Mucosa of descending colon (tissue), 3 donors: ENCODE measurements at regions not wholly inside any gene's neighbourhood (a gene's known extent, or its start where the extent isn't known, plus 50 kb on each side); places are given as distances from the start of the nearest gene placed in this dataset.
"Not testable (repeated sequence)": the region's sequence is repeated elsewhere in the genome, so short reads cannot be mapped to it uniquely, and the experiment has no call there.

Experiments
- ATAC-seq: fragments of 200-7000 bp; cut with Tn5 transposase; one replicate; pipeline ENCODE4 v1.9.1; 2020; ENCODE audit warnings: mild to moderate bottlenecking, moderate library complexity
- DNase-seq, 3 donors: peaks; one replicate each; pipeline ENCODE4 v3.0.0-alpha.2; 2020
- H3K36me3 ChIP-seq: fragments of 200-600 bp; one replicate; pipeline ENCODE4 v1.8.0; 2021; ENCODE audit warnings: low read depth, mild to moderate bottlenecking
- H3K4me1 ChIP-seq: fragments of 200-600 bp; one replicate; pipeline ENCODE4 v1.8.0; 2021; ENCODE audit warnings: low read depth, mild to moderate bottlenecking
- H3K4me3 ChIP-seq: fragments of 200-600 bp; one replicate; pipeline ENCODE4 v1.8.0; 2021; ENCODE audit warnings: mild to moderate bottlenecking
- H3K9me3 ChIP-seq: fragments of 200-600 bp; one replicate; pipeline ENCODE4 v1.8.0; 2021; ENCODE audit warnings: mild to moderate bottlenecking
- CTCF ChIP-seq: fragments of 200-600 bp; IDR thresholded peaks from one replicate; pipeline ENCODE4 v1.8.0; 2022; ENCODE audit warnings: antibody characterized with exemption, mild to moderate bottlenecking
- intact Hi-C, 2 donors: fragments of 100-400 bp; cut with DNase I in 1 of 2; cut with micrococcal nuclease in 1 of 2; formaldehyde crosslinking; loops; one replicate each; pipeline versions ENCODE4 v1.11.0 to v1.11.1; 2022; cut with DNase I, micrococcal nuclease
- donor health status: DM: no; HTN: no; CAD: no; lungs with moderate emphysema.
- donor health status: DM: no; HTN: no; CAD: no.
- donor health status: DM: no; HTN: yes; CAD: no.

- Histone ChIP-seq H3K9me3 (peaks cover 3% of the 10 kb centered on the region), H3K4me1 (no peaks in the 10 kb centered on the region), H3K4me3 (no peak overlapping the region), H3K36me3 (no peaks in the 10 kb centered on the region)
- no peak for TF ChIP-seq CTCF
- DNase-seq (no peak), ATAC-seq (no peak)
- intact Hi-C loops = no loop called here
Observed at GRCh38 chr6:82801083-82801482, 264.6 kb downstream of the UBE3D start.

GRCh38 chr6:82816243-82816642, 249.4 kb downstream of the UBE3D start:
- H3K36me3 ChIP-seq, H3K4me1 ChIP-seq, DNase-seq, ATAC-seq, intact Hi-C loops, H3K9me3 ChIP-seq, H3K4me3 ChIP-seq: not testable (repeated sequence)

- H3K36me3 ChIP-seq = no peaks in the 10 kb centered on the region
- no peak overlapping the region for H3K4me3 ChIP-seq
- DNase-seq (no peak), ATAC-seq (no peak)
- H3K9me3 ChIP-seq = peaks cover 3% of the 10 kb centered on the region
- TF ChIP-seq CTCF = no peak
- intact Hi-C loops = no loop called here
- no peaks in the 10 kb centered on the region for H3K4me1 ChIP-seq
Observed at GRCh38 chr6:82818727-82819126, 246.9 kb downstream of the UBE3D start.

- intact Hi-C loops = no loop called here
- Histone ChIP-seq H3K9me3 (no peaks in the 10 kb centered on the region), H3K4me1 (no peaks in the 10 kb centered on the region), H3K36me3 (no peaks in the 10 kb centered on the region), H3K4me3 (no peak overlapping the region)
- no peak for TF ChIP-seq CTCF
- no peak for DNase-seq
- ATAC-seq = no peak
Observed at GRCh38 chr6:82823361-82823760, 242.3 kb downstream of the UBE3D start.

GRCh38 chr6:82832811-82833210, 232.8 kb downstream of the UBE3D start:
- ATAC-seq (no peak), DNase-seq (no peak)
- intact Hi-C loops = no loop called here
- H3K36me3 ChIP-seq = no peaks in the 10 kb centered on the region
- H3K4me1 ChIP-seq = no peaks in the 10 kb centered on the region
- H3K9me3 ChIP-seq = no peaks in the 10 kb centered on the region
- no peak overlapping the region for H3K4me3 ChIP-seq
- TF ChIP-seq CTCF = no peak

- no peak for TF ChIP-seq CTCF
- intact Hi-C loops = no loop called here
- no peaks in the 10 kb centered on the region for H3K36me3 ChIP-seq
- no peak overlapping the region for H3K4me3 ChIP-seq
- ATAC-seq (no peak), DNase-seq (no peak)
- H3K9me3 ChIP-seq = no peaks in the 10 kb centered on the region
- H3K4me1 ChIP-seq = no peaks in the 10 kb centered on the region
Observed at GRCh38 chr6:82833481-82833880, 232.2 kb downstream of the UBE3D start.
